H1 (cell line): ENCODE measurements at regions not wholly inside any gene's neighbourhood (a gene's known extent, or its start where the extent isn't known, plus 50 kb on each side); places are given as distances from the start of the nearest gene placed in this dataset.
"Not testable (repeated sequence)": the region's sequence is repeated elsewhere in the genome, so short reads cannot be mapped to it uniquely, and the experiment has no call there.

Experiments used
- CTCF ChIA-PET: fragments of 300-600 bp; sonication (Branson Sonifier 250); formaldehyde crosslinking; loops from one replicate; lab custom pipeline; 2021; ENCODE audit not compliant: partially characterized antibody; lab: Charles Lee
- POLR2A ChIA-PET: fragments of 300-600 bp; sonication (Branson Sonifier 250); formaldehyde crosslinking; loops from one replicate; lab custom pipeline; 2021; ENCODE audit warnings: inconsistent platforms; ENCODE audit not compliant: partially characterized antibody; lab: Charles Lee
- DNase-seq, 2 experiments: peaks; one replicate each; pipeline versions ENCODE4 v3.0.0 to v3.0.0-alpha.2; 2010 to 2022; ENCODE audit warnings: low spot score in 2 of 2, low read depth in 1 of 2, mixed read lengths in 1 of 2
- FAIRE-seq: peaks from 2 replicates; lab custom pipeline; 2011; peaks lifted over from hg19 to GRCh38; lab: Jason Lieb, UNC
- H2AFZ ChIP-seq: 2 replicates; pipeline ENCODE4 v1.8.1; 2012; ENCODE audit warnings: low read length, inconsistent platforms
- H2AK5ac ChIP-seq: 2 replicates; pipeline ENCODE4 v1.6.1; 2013; ENCODE audit warnings: low read depth, low read length
- H2BK120ac ChIP-seq: replicated peaks from 2 replicates; pipeline ENCODE3; 2013; ENCODE audit warnings: low read depth, low read length, inconsistent platforms
- H2BK12ac ChIP-seq: 2 replicates; pipeline ENCODE4 v1.6.1; 2013; ENCODE audit warnings: low read depth, low read length
- H2BK15ac ChIP-seq: 2 replicates; pipeline ENCODE4 v1.6.1; 2013; ENCODE audit warnings: low read length
- H2BK20ac ChIP-seq: 2 replicates; pipeline ENCODE4 v1.6.1; 2013; ENCODE audit warnings: low read length
- H2BK5ac ChIP-seq: 2 replicates; pipeline ENCODE4 v1.6.1; 2013; ENCODE audit warnings: low read depth, low read length
- H3K14ac ChIP-seq: 2 replicates; pipeline ENCODE4 v1.6.1; 2013; ENCODE audit warnings: inconsistent platforms; ENCODE audit not compliant: insufficient read length
- H3K18ac ChIP-seq: 2 replicates; pipeline ENCODE4 v1.6.1; 2013; ENCODE audit warnings: low read length; ENCODE audit errors: extremely low read depth
- H3K23ac ChIP-seq: 2 replicates; pipeline ENCODE4 v1.6.1; 2013; ENCODE audit warnings: inconsistent platforms; ENCODE audit not compliant: insufficient read length
- H3K23me2 ChIP-seq: 2 replicates; pipeline ENCODE4 v1.6.1; 2013; ENCODE audit warnings: low read depth, low read length
- H3K27ac ChIP-seq: 2 replicates; pipeline ENCODE4 v1.6.1; 2011; ENCODE audit warnings: low read depth, low read length, inconsistent platforms
- H3K27me3 ChIP-seq, 4 experiments: replicated peaks in 1 of 4; 1 replicate in 1 of 4; 2 replicates in 3 of 4; pipeline versions ENCODE4 v1.6.1 to v1.8.1; 2011 to 2013; ENCODE audit warnings: low read length in 3 of 4, mild to moderate bottlenecking in 3 of 4, inconsistent platforms in 2 of 4, mixed read lengths in 2 of 4, moderate library complexity in 1 of 4; ENCODE audit not compliant: control insufficient read depth in 3 of 4, insufficient read depth in 3 of 4; ENCODE audit errors: extremely low read depth in 1 of 4
- H3K36me3 ChIP-seq, 4 experiments: 2 replicates each; pipeline versions ENCODE4 v1.6.1 to v1.8.1; 2011 to 2013; ENCODE audit warnings: mild to moderate bottlenecking in 4 of 4, low read length in 3 of 4, moderate library complexity in 2 of 4, control low read depth in 1 of 4, inconsistent platforms in 1 of 4; ENCODE audit not compliant: insufficient read depth in 4 of 4, control insufficient read depth in 2 of 4
- H3K4ac ChIP-seq: replicated peaks from 2 replicates; pipeline ENCODE3; 2013; ENCODE audit warnings: low read length, low read depth, mixed read lengths, inconsistent platforms; ENCODE audit not compliant: insufficient read length
- H3K4me1 ChIP-seq, 4 experiments: replicated peaks in 1 of 4; 1 replicate in 1 of 4; 2 replicates in 3 of 4; pipeline versions ENCODE4 v1.6.1 to v1.8.1; 2011 to 2013; ENCODE audit warnings: low read length in 3 of 4, inconsistent platforms in 2 of 4, mixed read lengths in 1 of 4; ENCODE audit not compliant: insufficient read depth in 4 of 4, control insufficient read depth in 3 of 4
- H3K4me2 ChIP-seq, 2 experiments: 2 replicates each; pipeline versions ENCODE4 v1.6.1 to v1.8.1; 2011 to 2013; ENCODE audit warnings: low read depth in 2 of 2, low read length in 2 of 2, control low read depth in 1 of 2, inconsistent platforms in 1 of 2, mild to moderate bottlenecking in 1 of 2; ENCODE audit not compliant: insufficient read depth in 1 of 2
- H3K4me3 ChIP-seq, 4 experiments: fragments of 200-600, 300-600 bp in 1 of 4; sonication (generic), shearing (Covaris generic), sonication (Bioruptor Twin) in 1 of 4; 2 replicates each; pipeline versions ENCODE4 v1.5.1 to v1.8.1; 2011 to 2016; ENCODE audit warnings: low read length in 4 of 4, low read depth in 3 of 4, control low read depth in 2 of 4, inconsistent platforms in 2 of 4, mild to moderate bottlenecking in 2 of 4, mixed read lengths in 1 of 4, moderate library complexity in 1 of 4; ENCODE audit not compliant: insufficient read depth in 2 of 4; ENCODE audit errors: extremely low read depth in 1 of 4
- H3K56ac ChIP-seq: replicated peaks from 2 replicates; pipeline ENCODE3; 2013; ENCODE audit warnings: low read depth, mild to moderate bottlenecking, mixed read lengths, low read length, inconsistent platforms; ENCODE audit not compliant: insufficient read length
- H3K79me1 ChIP-seq: 2 replicates; pipeline ENCODE4 v1.6.1; 2013; ENCODE audit warnings: low read depth, low read length, control low read depth
- H3K79me2 ChIP-seq, 2 experiments: 2 replicates each; pipeline versions ENCODE4 v1.6.1 to v1.8.1; 2012 to 2013; ENCODE audit warnings: low read length in 2 of 2, mild to moderate bottlenecking in 2 of 2, inconsistent platforms in 1 of 2; ENCODE audit not compliant: insufficient read depth in 2 of 2, control insufficient read depth in 1 of 2
- H3K9ac ChIP-seq, 4 experiments: replicated peaks in 1 of 4; 1 replicate in 1 of 4; 2 replicates in 3 of 4; pipeline versions ENCODE4 v1.6.1 to v1.8.1; 2011 to 2013; ENCODE audit warnings: low read depth in 3 of 4, low read length in 3 of 4, control low read depth in 2 of 4, mild to moderate bottlenecking in 2 of 4, moderate library complexity in 2 of 4, inconsistent platforms in 1 of 4; ENCODE audit errors: extremely low read depth in 1 of 4
- H3K9me3 ChIP-seq, 2 experiments: 2 replicates each; pipeline versions ENCODE4 v1.6.1 to v1.8.1; 2012 to 2013; ENCODE audit warnings: mild to moderate bottlenecking in 2 of 2, moderate library complexity in 2 of 2, control low read depth in 1 of 2, inconsistent platforms in 1 of 2, low read depth in 1 of 2, low read length in 1 of 2, mixed read lengths in 1 of 2; ENCODE audit not compliant: insufficient read depth in 2 of 2
- H4K20me1 ChIP-seq, 2 experiments: replicated peaks in 1 of 2; 2 replicates each; pipeline versions ENCODE3 to v1.8.1; 2011 to 2013; ENCODE audit warnings: inconsistent platforms in 2 of 2, low read length in 2 of 2, mild to moderate bottlenecking in 1 of 2; ENCODE audit not compliant: insufficient read depth in 2 of 2, control insufficient read depth in 1 of 2
- H4K5ac ChIP-seq: 2 replicates; pipeline ENCODE4 v1.6.1; 2013; ENCODE audit warnings: low read length, low read depth, mixed read lengths, inconsistent platforms; ENCODE audit not compliant: insufficient read length
- H4K8ac ChIP-seq: 2 replicates; pipeline ENCODE4 v1.8.0; 2013; ENCODE audit warnings: mild to moderate bottlenecking, moderate library complexity, low read length, inconsistent platforms; ENCODE audit not compliant: insufficient read depth; ENCODE audit errors: extremely low read depth
- H4K91ac ChIP-seq: replicated peaks from 2 replicates; pipeline ENCODE3; 2013; ENCODE audit warnings: low read length, mixed read lengths, inconsistent platforms; ENCODE audit not compliant: insufficient read length
- E2F6 ChIP-seq: IDR thresholded peaks from 2 replicates; pipeline ENCODE4 v1.6.1; 2012; ENCODE audit warnings: inconsistent platforms
- POLR2A ChIP-seq, 2 experiments: IDR thresholded peaks; 1 replicate in 1 of 2; 2 replicates in 1 of 2; pipeline ENCODE4 v1.6.1; 2011; ENCODE audit warnings: low read depth in 2 of 2, low read length in 2 of 2, mild to moderate bottlenecking in 2 of 2; ENCODE audit errors: control extremely low read depth in 1 of 2
- RAD21 ChIP-seq, 2 experiments: IDR thresholded peaks in 1 of 2; conservative IDR thresholded peaks in 1 of 2; 2 replicates each; pipeline ENCODE4 v1.6.1; 2011; ENCODE audit warnings: low read depth in 2 of 2, low read length in 2 of 2, improper control_type of control experiment in 1 of 2, inconsistent platforms in 1 of 2, mild to moderate bottlenecking in 1 of 2, moderate library complexity in 1 of 2
- WGBS, 2 experiments: shearing (Covaris generic) in 1 of 2; methylation state at CpG; one replicate each; pipeline versions ENCODE4 v1.1.6 to v1.1.7; 2013 to 2015; ENCODE audit warnings: low lambda C conversion rate in 2 of 2, mixed read lengths in 2 of 2, inconsistent platforms in 1 of 2, low coverage in 1 of 2, missing lambda C conversion rate in 1 of 2; ENCODE audit not compliant: insufficient replicate concordance in 2 of 2, insufficient coverage in 1 of 2, insufficient read length in 1 of 2; ENCODE audit errors: extremely low coverage in 1 of 2, missing lambda C conversion rate in 1 of 2; 5-methylcytosine and 5-hydroxymethylcytosine counted together

DNA sequence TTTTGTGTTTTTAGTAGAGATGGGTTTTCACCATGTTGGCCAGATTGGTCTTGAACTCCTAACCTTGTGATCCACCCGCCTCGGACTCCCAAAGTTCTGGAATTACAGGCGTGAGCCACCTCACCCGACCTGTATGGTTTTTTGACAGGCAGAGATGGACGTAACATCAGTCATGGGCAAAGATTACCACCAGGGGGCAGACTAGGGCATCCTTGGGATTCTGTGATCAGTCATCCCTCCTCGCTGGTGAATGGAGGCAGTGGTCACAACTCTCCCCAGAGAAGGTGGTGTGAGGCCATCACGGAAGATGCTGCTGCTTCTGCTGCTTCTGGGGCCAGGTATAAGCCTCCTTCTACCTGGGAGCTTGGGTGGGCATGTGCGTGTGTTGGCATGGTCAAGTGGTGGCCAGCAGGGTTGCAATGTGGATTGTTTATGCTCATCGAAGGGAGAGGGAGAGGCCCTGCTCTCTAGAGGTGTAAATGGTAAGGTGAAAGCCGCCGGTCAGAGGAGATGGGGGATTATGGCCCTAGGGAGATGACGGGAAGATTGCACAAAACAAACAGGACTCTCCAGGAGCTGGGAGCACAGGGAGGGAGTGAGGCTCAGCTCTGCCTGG lies 122.7 kb upstream of the PRSS1 start (continued):
- peak; percentile 55 to 62 for TF ChIP-seq RAD21 (IDR thresholded peaks at IDR 0.05 in 1 of 2, conservative IDR thresholded peaks at IDR 0.05 in 1 of 2; ENCODE audit: low read depth in 2 of 2, low read length in 2 of 2)
- TF ChIP-seq E2F6 = no peak
- TF ChIP-seq POLR2A (IDR thresholded peaks at IDR 0.05; ENCODE audit: control extremely low read depth in 1 of 2, low read depth in 2 of 2, low read length in 2 of 2) = no peak

DNA sequence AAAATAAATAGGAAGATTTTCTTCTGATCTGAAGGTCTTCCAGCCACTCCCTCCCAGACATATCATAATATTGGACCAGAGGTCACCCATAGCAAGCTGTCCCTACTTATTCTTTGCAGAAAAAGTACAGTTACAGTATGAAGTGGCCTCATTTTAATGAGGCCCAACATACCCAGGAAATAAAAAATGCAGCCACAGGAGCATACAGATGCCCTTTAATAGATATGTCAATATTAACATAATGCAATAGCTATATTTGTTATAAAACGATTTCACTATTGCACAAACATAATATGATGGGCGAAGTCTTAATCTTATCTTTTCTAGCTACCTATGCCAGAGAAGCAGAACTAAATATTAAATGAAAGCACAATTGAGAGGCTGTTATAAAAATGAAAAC lies 124.1 kb upstream of the PRSS1 start:
- not testable (repeated sequence) for H2BK5ac ChIP-seq, H2BK20ac ChIP-seq, H2AFZ ChIP-seq, H2BK120ac ChIP-seq, H2AK5ac ChIP-seq, H3K4me2 ChIP-seq, H4K8ac ChIP-seq, H3K4me3 ChIP-seq, FAIRE-seq, H3K4me1 ChIP-seq, H3K23ac ChIP-seq, H3K4ac ChIP-seq, H4K5ac ChIP-seq, H2BK12ac ChIP-seq, H3K18ac ChIP-seq, H4K91ac ChIP-seq, H3K56ac ChIP-seq, DNase-seq, H3K79me1 ChIP-seq, H3K14ac ChIP-seq, H2BK15ac ChIP-seq, H3K36me3 ChIP-seq, H3K27ac ChIP-seq, H3K27me3 ChIP-seq, H4K20me1 ChIP-seq, H3K23me2 ChIP-seq, H3K9me3 ChIP-seq, H3K79me2 ChIP-seq, H3K9ac ChIP-seq
- 97% methylated on average over 2 of the region's 2 CpGs; no CpG with 5 or more reads in 1 of the 2 experiments for WGBS, 2 experiments
- POLR2A ChIA-PET = interaction anchor here (1.0 kb wide), 1 partner anchor 13 kb away, joined by 3 read pairs; no protein-coding TSS in a partner anchor
- CTCF ChIA-PET = interaction anchor here (0.6 to 14.3 kb wide), 30 partner anchors 9 to 382 kb away, joined by 3 to 381 read pairs (median 5); no protein-coding TSS in a partner anchor
